IPS DF 4.7 (cell line): ENCODE measurements at regions not wholly inside any gene's neighbourhood (a gene's known extent, or its start where the extent isn't known, plus 50 kb on each side); places are given as distances from the start of the nearest gene placed in this dataset.
"Not testable (repeated sequence)": the region's sequence is repeated elsewhere in the genome, so short reads cannot be mapped to it uniquely, and the experiment has no call there.

Experiments used
- DNase-seq: peaks from one replicate; pipeline ENCODE4 v3.0.0-alpha.2; 2013; ENCODE audit warnings: low spot score; ENCODE audit errors: extremely low read depth

- DNase-seq: no peak
These were observed 75.3 kb downstream of the TMEM167A start for GRCh38 chr5:83001796-83002381.

- DNase-seq: no peak
These were observed 76.3 kb downstream of the TMEM167A start for GRCh38 chr5:83000922-83001321.

GRCh38 chr5:83000428-83000827 lies 76.8 kb downstream of the TMEM167A start:
- DNase-seq: no peak

DNA sequence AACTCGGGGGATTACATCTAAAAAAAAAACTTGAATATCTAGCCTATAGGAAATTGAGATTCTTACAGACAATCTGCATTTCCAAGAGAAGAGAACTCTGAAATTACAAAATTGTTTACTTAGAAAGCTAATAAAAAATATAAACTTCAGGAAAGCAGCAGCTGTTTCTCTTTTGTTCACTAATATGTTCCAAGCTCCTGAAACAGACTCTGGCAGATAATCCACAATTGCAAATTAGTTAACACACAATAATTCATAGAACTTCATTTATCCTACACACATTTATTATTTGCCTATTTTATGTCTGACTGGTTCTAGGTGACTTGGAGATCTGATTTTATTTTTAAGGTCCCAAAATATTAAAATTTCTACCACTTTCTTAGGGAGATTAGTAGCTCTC lies 83.8 kb downstream of the TMEM167A start:
- no peak for DNase-seq

GRCh38 chr5:82992646-82993045 lies 84.5 kb downstream of the TMEM167A start:
- DNase-seq: no peak

- no peak for DNase-seq
These were observed 85.4 kb downstream of the TMEM167A start for GRCh38 chr5:82991678-82992323.

DNA sequence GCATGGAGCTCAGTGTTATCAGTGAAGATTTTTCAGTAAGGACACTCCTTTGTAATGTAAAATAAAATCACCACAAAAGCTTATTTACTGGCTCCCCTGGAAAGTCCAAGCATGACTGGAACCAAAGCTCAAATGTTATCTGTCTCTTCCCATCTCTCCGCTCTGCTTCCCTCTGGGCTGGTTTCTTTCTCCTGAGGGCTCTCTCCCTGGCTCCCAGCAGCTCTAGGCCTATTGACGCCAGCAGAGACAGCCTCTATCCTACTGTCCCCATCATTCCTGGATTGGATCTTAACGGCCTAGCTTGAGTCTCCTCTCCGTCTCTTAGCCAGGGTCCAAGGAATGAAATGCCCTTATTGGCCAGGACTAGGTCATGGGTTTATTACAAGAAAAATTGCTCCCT lies 86.1 kb downstream of the TMEM167A start:
- DNase-seq: no peak

GRCh38 chr5:82987188-82987587 lies 90.0 kb downstream of the TMEM167A start:
- DNase-seq: no peak

DNA sequence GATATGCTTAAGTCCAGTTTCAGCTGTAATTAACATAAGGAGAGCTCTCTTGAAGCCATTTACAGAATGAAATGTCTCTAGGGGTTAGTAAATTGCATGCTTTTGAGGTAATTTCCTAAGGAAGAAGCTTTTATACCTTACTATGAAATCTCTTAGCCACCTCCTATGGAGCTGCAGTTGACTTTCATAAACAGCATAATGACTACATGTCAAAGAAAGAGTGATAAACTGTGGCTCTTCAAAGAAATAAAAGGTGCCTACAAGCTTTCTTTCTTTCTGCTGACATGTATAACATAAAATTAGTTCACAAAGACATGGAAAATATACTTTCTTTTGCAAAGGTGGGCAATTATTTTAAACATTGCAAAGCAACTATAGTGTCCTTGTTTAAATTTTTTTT lies 90.8 kb downstream of the TMEM167A start:
- no peak for DNase-seq

DNA sequence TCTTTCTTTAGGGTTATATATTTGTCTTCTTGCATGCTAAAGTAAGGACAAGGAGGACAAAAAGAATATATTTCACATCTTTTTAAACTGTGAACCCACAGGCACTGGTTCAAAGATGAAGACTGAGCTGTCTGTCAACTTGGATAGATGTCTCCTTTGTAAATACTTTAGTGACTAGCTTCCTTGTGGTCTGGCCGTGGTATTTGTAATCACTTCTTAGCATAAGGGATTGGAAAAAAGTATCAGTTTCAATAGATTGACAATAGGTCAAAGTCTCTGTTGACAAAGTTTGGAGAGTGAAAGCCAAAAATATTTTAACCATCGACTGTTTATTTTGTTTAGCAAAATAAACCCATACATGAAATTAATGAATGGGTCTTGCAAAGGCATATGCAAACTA lies 91.4 kb downstream of the TMEM167A start:
- no peak for DNase-seq

- no peak for DNase-seq
These were observed 92.1 kb downstream of the TMEM167A start for GRCh38 chr5:82984786-82985735.

DNA sequence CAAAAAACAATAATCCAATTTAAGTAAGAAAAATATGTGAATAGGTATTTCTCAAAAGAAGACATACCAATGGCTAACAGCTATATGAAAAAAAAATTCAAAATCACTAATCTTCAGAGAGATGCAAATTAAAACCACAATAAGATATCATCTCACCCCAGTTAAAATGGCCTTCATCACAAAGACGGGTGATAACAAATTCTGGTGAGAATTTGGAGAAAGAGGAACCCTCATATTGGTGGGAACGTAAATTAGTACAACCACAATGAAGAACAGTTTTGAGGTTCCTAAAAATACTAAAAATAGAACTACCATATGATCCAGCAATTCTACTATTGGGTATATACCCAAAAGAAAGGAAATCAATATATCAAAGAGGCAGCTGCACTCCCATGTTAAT lies 94.3 kb downstream of the TMEM167A start:
- DNase-seq: no peak

- not testable (repeated sequence) for DNase-seq
These were observed 100.3 kb downstream of the TMEM167A start for GRCh38 chr5:82976887-82977286.

DNA sequence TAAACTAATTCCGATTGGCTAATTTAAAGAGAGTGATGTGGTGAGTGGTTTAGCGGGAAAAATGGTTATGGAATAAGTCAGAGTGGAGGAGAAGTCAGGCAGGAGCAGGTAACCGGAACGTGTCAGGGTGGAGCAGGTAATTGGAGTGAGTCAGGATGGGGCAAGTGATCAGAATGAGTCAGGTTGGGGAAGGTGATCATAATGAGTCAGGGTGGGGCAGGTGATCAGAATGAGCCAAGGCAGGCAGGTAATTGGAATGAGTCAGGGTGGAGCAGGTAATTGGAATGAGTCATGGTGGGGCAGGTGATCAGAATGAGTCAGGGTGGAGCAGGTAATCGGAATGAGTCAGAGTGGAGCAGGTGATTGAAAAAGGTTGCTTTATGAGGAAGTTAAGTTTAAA lies 101.4 kb downstream of the TMEM167A start:
- DNase-seq: no peak

DNA sequence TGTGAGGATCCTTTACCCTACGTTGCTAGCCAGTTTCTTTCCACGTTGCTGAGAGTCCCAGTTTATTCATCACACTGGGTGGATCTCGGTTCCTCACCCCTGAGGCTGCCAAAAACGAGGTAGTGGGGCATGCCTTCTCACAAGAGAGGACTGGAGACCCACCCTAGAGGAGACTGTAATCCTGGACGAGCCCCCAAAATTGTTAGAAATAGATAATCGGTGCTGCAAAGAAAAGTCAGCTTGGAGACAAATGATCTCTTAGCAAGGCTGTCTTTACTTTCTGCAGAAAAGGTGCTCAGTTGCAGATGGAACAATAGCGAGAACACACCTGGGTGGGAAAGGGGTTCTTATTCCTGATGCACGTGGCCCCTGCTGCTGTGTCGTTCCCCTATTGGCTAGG lies 101.8 kb downstream of the TMEM167A start:
- no peak for DNase-seq

DNA sequence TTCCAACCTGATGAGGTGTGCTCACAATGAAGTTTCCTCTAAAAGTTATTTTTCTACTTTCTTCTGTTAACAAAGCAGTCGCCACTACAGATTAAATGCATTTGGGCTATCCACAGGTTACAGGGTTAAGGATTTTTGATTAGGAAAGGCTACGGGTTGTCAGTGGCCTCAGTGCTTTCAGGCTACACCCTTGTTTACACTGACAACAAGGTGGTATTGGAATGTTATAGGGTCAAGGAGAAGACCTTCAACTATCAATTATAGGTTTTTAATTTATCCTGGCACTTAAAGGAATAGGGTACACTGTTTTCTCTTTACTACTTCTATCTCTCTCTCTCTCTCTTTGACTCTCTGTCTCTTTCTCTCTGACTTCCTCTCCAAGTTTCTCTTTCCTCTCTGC lies 102.8 kb downstream of the TMEM167A start:
- DNase-seq: not testable (repeated sequence)

GRCh38 chr5:82971901-82972300 lies 105.3 kb downstream of the TMEM167A start:
- no peak for DNase-seq

GRCh38 chr5:82971034-82971806 lies 106.0 kb downstream of the TMEM167A start:
- DNase-seq: not testable (repeated sequence)

GRCh38 chr5:82969221-82969976 lies 107.8 kb downstream of the TMEM167A start:
- not testable (repeated sequence) for DNase-seq

- DNase-seq: no peak
These were observed 110.1 kb downstream of the TMEM167A start for GRCh38 chr5:82967072-82967471.

DNA sequence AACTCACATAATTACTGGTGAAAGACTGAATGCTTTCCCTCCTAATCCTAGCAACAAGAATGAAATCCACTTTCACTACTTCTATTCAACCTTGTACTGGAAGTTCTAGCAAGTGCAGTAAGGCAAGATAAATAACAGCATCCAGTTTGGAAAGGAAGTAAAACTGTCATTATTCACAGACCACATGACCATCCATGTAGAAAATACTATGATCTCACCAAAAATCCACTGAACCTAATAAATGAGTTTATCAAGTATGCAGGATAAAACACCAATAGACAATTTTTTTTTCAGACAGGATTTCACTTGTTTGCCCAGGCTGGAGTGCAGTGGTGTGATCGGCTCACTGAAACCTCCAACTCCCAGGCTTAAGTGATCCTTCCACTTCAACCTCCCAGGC lies 117.7 kb downstream of the TMEM167A start:
- no peak for DNase-seq
